Umbilical cord (tissue), 1 donor: ENCODE measurements at regions not wholly inside any gene's neighbourhood (a gene's known extent, or its start where the extent isn't known, plus 50 kb on each side); places are given as distances from the start of the nearest gene placed in this dataset.
"Not testable (repeated sequence)": the region's sequence is repeated elsewhere in the genome, so short reads cannot be mapped to it uniquely, and the experiment has no call there.

Experiments used
- DNase-seq: peaks from one replicate; pipeline ENCODE4 v3.0.0-alpha.2; 2015; ENCODE audit warnings: low spot score

GRCh38 chr1:198809247-198809646 lies 170.4 kb downstream of the PTPRC start:
- DNase-seq = no peak

GRCh38 chr1:198811449-198811848 lies 172.6 kb downstream of the PTPRC start:
- no peak for DNase-seq

- no peak for DNase-seq
Measured at GRCh38 chr1:198823626-198824025, 184.8 kb downstream of the PTPRC start.

GRCh38 chr1:198825254-198825653 lies 186.4 kb downstream of the PTPRC start:
- DNase-seq = no peak

GRCh38 chr1:198829356-198829755 lies 190.5 kb downstream of the PTPRC start:
- no peak for DNase-seq

- DNase-seq = peak; percentile 30
Measured at GRCh38 chr1:198829944-198830343, 191.1 kb downstream of the PTPRC start.

GRCh38 chr1:198830412-198830811 lies 191.6 kb downstream of the PTPRC start:
- no peak for DNase-seq

- DNase-seq = no peak
Measured at GRCh38 chr1:198833706-198834503, 195.1 kb downstream of the PTPRC start.

GRCh38 chr1:198837278-198838021 lies 198.6 kb downstream of the PTPRC start:
- peak; percentile 26 for DNase-seq

GRCh38 chr1:198838022-198838342 lies 199.1 kb downstream of the PTPRC start:
- DNase-seq = no peak

- no peak for DNase-seq
Measured at GRCh38 chr1:198841477-198841876, 202.6 kb downstream of the PTPRC start.

- no peak for DNase-seq
Measured at GRCh38 chr1:198842686-198843085, 203.8 kb downstream of the PTPRC start.

- DNase-seq = no peak
Measured at GRCh38 chr1:198845271-198845670, 206.4 kb downstream of the PTPRC start.

GRCh38 chr1:198845851-198846250 lies 207.0 kb downstream of the PTPRC start:
- DNase-seq = no peak

- no peak for DNase-seq
Measured at GRCh38 chr1:198846556-198846955, 207.7 kb downstream of the PTPRC start.

GRCh38 chr1:198848206-198848605 lies 209.4 kb downstream of the PTPRC start:
- no peak for DNase-seq

GRCh38 chr1:198848649-198849048 lies 209.8 kb downstream of the PTPRC start:
- no peak for DNase-seq

GRCh38 chr1:198849093-198849492 lies 210.3 kb downstream of the PTPRC start:
- DNase-seq = no peak

- no peak for DNase-seq
Measured at GRCh38 chr1:198850196-198850595, 211.4 kb downstream of the PTPRC start.

- DNase-seq = not testable (repeated sequence)
Measured at GRCh38 chr1:198850966-198851365, 212.1 kb downstream of the PTPRC start.

GRCh38 chr1:198856601-198857000 lies 217.8 kb downstream of the PTPRC start:
- no peak for DNase-seq

- DNase-seq = no peak
Measured at GRCh38 chr1:198858033-198858432, 219.2 kb downstream of the PTPRC start.

- DNase-seq = no peak
Measured at GRCh38 chr1:198860371-198860770, 221.5 kb downstream of the PTPRC start.
